Activated CD4-positive, CD25-positive, alpha-beta regulatory T cell treated with anti-CD3 and anti-CD28 coated beads, Interleukin-2, amount 50 U/mL, for 72 hours (primary cell): ENCODE measurements at regions not wholly inside any gene's neighbourhood (a gene's known extent, or its start where the extent isn't known, plus 50 kb on each side); places are given as distances from the start of the nearest gene placed in this dataset.

ENCODE experiments used
- DNase-seq: peaks from one replicate; pipeline ENCODE4 v3.0.0; 2021

- DNase-seq, result no peak
Measured at GRCh38 chr12:93107514-93108312, 178.6 kb upstream of the EEA1 start.

GRCh38 chr12:93108985-93109384 is 179.9 kb upstream of the EEA1 start:
- DNase-seq, result no peak

- DNase-seq, result no peak
Measured at GRCh38 chr12:93109551-93110203, 180.6 kb upstream of the EEA1 start.

- no peak for DNase-seq
Measured at GRCh38 chr12:93111773-93112172, 182.7 kb upstream of the EEA1 start.

GRCh38 chr12:93113317-93114006 is 184.4 kb upstream of the EEA1 start:
- no peak for DNase-seq

- no peak for DNase-seq
Measured at GRCh38 chr12:93115198-93115601, 186.1 kb upstream of the EEA1 start.

GRCh38 chr12:93115646-93116045 is 186.6 kb upstream of the EEA1 start:
- no peak for DNase-seq

- no peak for DNase-seq
Measured at GRCh38 chr12:93116632-93117031, 187.5 kb upstream of the EEA1 start.

- DNase-seq, result no peak
Measured at GRCh38 chr12:93121729-93122488, 192.8 kb upstream of the EEA1 start.

- no peak for DNase-seq
Measured at GRCh38 chr12:93122569-93123091, 193.5 kb upstream of the EEA1 start.

GRCh38 chr12:93125126-93125525 is 196.0 kb upstream of the EEA1 start:
- DNase-seq, result no peak

GRCh38 chr12:93126069-93126474 is 197.0 kb upstream of the EEA1 start:
- no peak for DNase-seq

GRCh38 chr12:93127107-93127560 is 198.0 kb upstream of the EEA1 start:
- DNase-seq, result no peak

- no peak for DNase-seq
Measured at GRCh38 chr12:93127582-93128331, 198.7 kb upstream of the EEA1 start.

- DNase-seq, result no peak
Measured at GRCh38 chr12:93128332-93128707, 199.2 kb upstream of the EEA1 start.

GRCh38 chr12:93130366-93131054 is 201.4 kb upstream of the EEA1 start:
- no peak for DNase-seq

- no peak for DNase-seq
Measured at GRCh38 chr12:93133361-93133760, 204.3 kb upstream of the EEA1 start.

GRCh38 chr12:93134175-93134890 is 205.2 kb upstream of the EEA1 start:
- no peak for DNase-seq

GRCh38 chr12:93134893-93135285 is 205.8 kb upstream of the EEA1 start:
- DNase-seq, result no peak
